ENCODE measurements at regions not wholly inside any gene's neighbourhood (a gene's known extent, or its start where the extent isn't known, plus 50 kb on each side); places are given as distances from the start of the nearest gene placed in this dataset.
"Not testable (repeated sequence)": the region's sequence is repeated elsewhere in the genome, so short reads cannot be mapped to it uniquely, and the experiment has no call there.

DNA sequence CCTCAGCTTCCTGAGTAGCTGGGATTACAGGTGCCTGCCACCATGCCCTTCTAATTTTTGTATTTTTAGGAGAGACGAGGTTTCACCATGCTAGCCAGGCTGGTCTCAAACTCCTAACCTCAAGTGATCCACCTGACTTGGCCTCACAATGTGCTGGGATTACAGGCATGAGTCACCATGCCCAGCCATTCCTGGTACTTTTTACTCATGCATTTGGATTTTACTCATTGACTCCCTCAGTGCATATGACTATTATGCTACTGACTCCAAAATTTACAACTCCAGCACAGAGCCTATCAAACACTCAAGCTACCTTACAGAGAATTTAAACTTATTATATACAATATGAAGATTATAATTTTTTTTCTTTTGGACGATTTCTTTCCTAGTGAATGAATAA lies 199.9 kb downstream of the CXXC4 start:
- Histone ChIP-seq H3K27me3 (no peaks in the 10 kb centered on the region), H3K9me3 (no peaks in the 10 kb centered on the region), H3K4me3 (ENCODE audit: low read depth, low read length) (no peak overlapping the region), H3K4me1 (0 out of 2 replicates have a peak, but pooled peaks cover 3% of the 10 kb centered on the region), H3K36me3 (no peaks in the 10 kb centered on the region)
- TF ChIP-seq, protein P1, sequence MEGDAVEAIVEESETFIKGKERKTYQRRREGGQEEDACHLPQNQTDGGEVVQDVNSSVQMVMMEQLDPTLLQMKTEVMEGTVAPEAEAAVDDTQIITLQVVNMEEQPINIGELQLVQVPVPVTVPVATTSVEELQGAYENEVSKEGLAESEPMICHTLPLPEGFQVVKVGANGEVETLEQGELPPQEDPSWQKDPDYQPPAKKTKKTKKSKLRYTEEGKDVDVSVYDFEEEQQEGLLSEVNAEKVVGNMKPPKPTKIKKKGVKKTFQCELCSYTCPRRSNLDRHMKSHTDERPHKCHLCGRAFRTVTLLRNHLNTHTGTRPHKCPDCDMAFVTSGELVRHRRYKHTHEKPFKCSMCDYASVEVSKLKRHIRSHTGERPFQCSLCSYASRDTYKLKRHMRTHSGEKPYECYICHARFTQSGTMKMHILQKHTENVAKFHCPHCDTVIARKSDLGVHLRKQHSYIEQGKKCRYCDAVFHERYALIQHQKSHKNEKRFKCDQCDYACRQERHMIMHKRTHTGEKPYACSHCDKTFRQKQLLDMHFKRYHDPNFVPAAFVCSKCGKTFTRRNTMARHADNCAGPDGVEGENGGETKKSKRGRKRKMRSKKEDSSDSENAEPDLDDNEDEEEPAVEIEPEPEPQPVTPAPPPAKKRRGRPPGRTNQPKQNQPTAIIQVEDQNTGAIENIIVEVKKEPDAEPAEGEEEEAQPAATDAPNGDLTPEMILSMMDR (IDR thresholded peaks at IDR 0.05; ENCODE audit: low read depth, low read length) = no peak
- DNase-seq = no peak

DNA sequence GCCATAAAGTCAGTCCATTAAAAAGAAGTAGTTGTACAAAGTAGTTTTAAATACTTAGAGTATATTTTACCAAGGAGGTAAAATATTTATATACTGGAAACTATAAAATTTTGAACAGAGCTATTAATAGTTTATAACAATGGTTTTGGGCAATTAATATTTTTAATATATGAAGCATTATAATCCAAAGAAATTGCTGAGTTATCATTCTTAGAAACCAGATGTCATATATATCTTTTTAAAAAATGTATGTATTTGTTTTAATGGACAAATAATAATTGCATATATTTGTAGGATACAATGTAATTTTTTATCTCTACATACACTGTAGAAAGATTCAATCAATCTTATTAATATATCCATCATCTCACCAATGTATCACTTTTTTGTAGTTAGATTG lies 207.8 kb downstream of the CXXC4 start:
- DNase-seq = no peak
- H3K9me3 ChIP-seq = no peaks in the 10 kb centered on the region
- TF ChIP-seq, protein P1 (IDR thresholded peaks at IDR 0.05; ENCODE audit: low read depth, low read length) = no peak
- no peak overlapping the region for H3K4me3 ChIP-seq (ENCODE audit: low read depth, low read length)
- no peaks in the 10 kb centered on the region for H3K36me3 ChIP-seq
- no peaks in the 10 kb centered on the region for H3K27me3 ChIP-seq
- no peaks in the 10 kb centered on the region for H3K4me1 ChIP-seq

DNA sequence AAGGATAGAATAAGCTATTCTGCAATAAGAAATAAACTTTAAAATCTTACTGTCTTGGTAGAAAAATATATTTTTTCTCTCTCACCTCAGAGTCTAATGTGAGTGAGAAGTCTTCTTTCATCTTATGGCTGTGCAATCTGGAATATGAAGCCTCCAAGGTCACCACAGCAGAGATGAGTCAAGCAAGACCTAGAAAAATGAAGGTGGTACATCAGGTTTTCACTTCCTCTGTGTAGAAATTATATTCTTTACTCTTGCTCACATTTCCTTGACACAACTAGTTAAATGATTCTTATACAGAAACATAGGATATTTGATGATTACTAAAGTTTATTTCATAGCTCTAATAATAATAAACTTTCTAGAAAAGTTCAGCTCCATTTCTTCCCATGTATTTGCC lies 211.4 kb downstream of the CXXC4 start:
- H3K4me1 ChIP-seq = no peaks in the 10 kb centered on the region

DNA sequence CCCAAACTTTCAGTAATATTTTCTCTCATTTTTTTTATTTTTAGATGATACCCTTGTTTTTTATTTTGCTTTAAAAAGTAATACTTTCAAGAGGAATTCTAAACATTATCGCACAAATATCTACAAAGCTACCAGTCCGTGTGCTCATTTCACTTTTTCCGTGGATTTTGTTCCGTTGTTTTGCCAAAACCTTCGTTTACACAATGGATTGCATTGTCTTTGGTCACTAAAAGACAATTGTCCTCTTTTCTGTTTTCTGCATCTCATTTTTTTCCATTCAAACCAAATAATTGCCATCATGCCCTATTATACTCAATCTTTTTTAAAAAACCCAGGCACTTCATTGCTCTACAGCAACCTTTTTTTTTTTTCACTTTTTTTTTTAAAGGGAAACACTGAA lies 214.9 kb downstream of the CXXC4 start:
- Histone ChIP-seq H3K27me3 (no peaks in the 10 kb centered on the region), H3K36me3 (no peaks in the 10 kb centered on the region), H3K4me1 (no peaks in the 10 kb centered on the region), H3K9me3 (no peaks in the 10 kb centered on the region), H3K4me3 (ENCODE audit: low read depth, low read length) (no peak overlapping the region)
- TF ChIP-seq, protein P1 (IDR thresholded peaks at IDR 0.05; ENCODE audit: low read depth, low read length) = no peak
- no peak for DNase-seq

More for the DNA sequence above, 211.4 kb downstream of the CXXC4 start:
- Histone ChIP-seq H3K9me3 (no peaks in the 10 kb centered on the region), H3K36me3 (no peaks in the 10 kb centered on the region), H3K27me3 (no peaks in the 10 kb centered on the region), H3K4me3 (ENCODE audit: low read depth, low read length) (no peak overlapping the region)
- TF ChIP-seq, protein P1 (IDR thresholded peaks at IDR 0.05; ENCODE audit: low read depth, low read length) = no peak
- no peak for DNase-seq

DNA sequence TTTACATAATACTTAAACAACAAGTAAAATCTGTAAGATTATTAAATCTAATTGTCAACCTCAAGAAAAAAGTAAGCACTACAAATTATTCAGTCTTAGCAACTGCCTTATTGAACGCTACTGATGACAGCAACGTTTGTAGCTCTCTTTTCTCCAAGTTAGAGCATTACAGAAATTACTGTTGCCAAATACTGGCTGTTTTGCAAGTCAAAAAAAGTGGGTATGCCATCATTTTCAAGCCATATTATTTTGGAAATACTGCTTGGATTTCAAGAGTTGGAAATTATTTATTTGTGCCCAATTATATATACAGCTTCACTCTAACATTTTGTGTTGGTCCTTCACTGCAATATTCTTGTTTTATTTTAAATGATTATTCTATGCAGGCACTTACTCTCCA lies 221.7 kb downstream of the CXXC4 start:
- Histone ChIP-seq H3K36me3 (no peaks in the 10 kb centered on the region), H3K27me3 (no peaks in the 10 kb centered on the region), H3K4me3 (ENCODE audit: low read depth, low read length) (no peak overlapping the region), H3K4me1 (no peaks in the 10 kb centered on the region), H3K9me3 (no peaks in the 10 kb centered on the region)
- DNase-seq = no peak
- TF ChIP-seq, protein P1 (IDR thresholded peaks at IDR 0.05; ENCODE audit: low read depth, low read length) = no peak

DNA sequence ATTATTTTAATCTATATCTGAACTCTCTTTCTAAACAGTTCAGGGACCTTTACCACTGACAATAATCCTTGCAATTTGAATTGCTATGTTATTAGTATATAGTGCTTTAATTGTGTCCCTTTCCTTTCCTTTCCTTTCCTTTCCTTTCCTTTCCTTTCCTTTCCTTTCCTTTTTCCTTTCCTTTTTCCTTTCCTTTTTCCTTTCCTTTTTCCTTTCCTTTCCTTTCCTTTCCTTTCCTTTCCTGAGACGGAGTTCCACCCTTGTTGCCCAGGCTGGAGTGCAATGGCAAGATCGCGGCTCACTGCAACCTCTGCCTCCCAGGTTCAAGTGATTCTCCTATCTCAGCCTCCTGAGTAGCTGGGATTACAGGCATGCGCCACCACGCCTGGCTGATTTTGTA lies 225.1 kb downstream of the CXXC4 start:
- H3K9me3 ChIP-seq; H3K4me3 ChIP-seq (ENCODE audit: low read depth, low read length); H3K27me3 ChIP-seq; H3K36me3 ChIP-seq; H3K4me1 ChIP-seq; DNase-seq: not testable (repeated sequence)

DNA sequence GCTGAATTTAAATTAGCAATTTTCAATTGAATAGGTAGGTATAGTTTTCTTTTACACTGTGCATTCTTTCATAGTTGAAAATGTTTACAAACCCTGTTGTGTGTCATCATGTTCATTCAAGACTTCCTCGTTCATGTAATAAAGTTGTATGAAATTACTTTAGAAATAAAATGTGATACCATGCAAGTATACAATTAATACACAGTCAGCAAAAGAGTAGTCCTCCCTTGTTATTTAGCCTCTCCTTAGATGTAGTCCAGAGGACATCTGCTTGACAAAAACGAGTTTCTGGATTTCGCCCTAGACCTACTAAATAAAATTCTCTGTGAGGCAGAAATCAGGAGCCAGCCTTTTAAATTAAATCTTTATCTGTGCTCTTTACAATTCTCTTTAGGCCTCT lies 231.6 kb downstream of the CXXC4 start:
- Histone ChIP-seq H3K36me3 (no peaks in the 10 kb centered on the region), H3K9me3 (no peaks in the 10 kb centered on the region), H3K27me3 (no peaks in the 10 kb centered on the region), H3K4me1 (peaks cover 15% of the 10 kb centered on the region), H3K4me3 (ENCODE audit: low read depth, low read length) (0 out of 2 replicates have a peak overlapping the region, but pooled peaks have one; percentile 3)
- DNase-seq = no peak
- TF ChIP-seq, protein P1 (IDR thresholded peaks at IDR 0.05; ENCODE audit: low read depth, low read length) = no peak
